ENCODE measurements at regions not wholly inside any gene's neighbourhood (a gene's known extent, or its start where the extent isn't known, plus 50 kb on each side); places are given as distances from the start of the nearest gene placed in this dataset.

- ATAC-seq (no peak), DNase-seq (no peak)
- TF ChIP-seq CTCF (IDR thresholded peaks at IDR 0.05) = no peak
- H3K27ac ChIP-seq = no peak overlapping the region
- intact Hi-C loops (cut with DNase I) = no loop called here
- no peaks in the 10 kb centered on the region for H3K9me3 ChIP-seq
- H3K27me3 ChIP-seq (ENCODE audit: low read depth) = no peaks in the 10 kb centered on the region
- no peaks in the 10 kb centered on the region for H3K36me3 ChIP-seq
- H3K4me1 ChIP-seq = no peaks in the 10 kb centered on the region
- no peak overlapping the region for H3K4me3 ChIP-seq
Measured at GRCh38 chr13:44627441-44627840, 51.3 kb upstream of the TSC22D1 start.

GRCh38 chr13:44626176-44626575 is 50.0 kb upstream of the TSC22D1 start:
- DNase-seq (no peak), ATAC-seq (no peak)
- TF ChIP-seq CTCF (IDR thresholded peaks at IDR 0.05) = no peak
- Histone ChIP-seq H3K9me3 (no peaks in the 10 kb centered on the region), H3K27ac (no peak overlapping the region), H3K27me3 (ENCODE audit: low read depth) (no peaks in the 10 kb centered on the region), H3K4me3 (no peak overlapping the region), H3K36me3 (no peaks in the 10 kb centered on the region), H3K4me1 (no peaks in the 10 kb centered on the region)
- intact Hi-C loops (cut with DNase I) = no loop called here
